Activated CD4-positive, alpha-beta T cell treated with anti-CD3 and anti-CD28 coated beads, Interleukin-2, amount 50 U/mL, for 48 hours (primary cell): ENCODE measurements at regions not wholly inside any gene's neighbourhood (a gene's known extent, or its start where the extent isn't known, plus 50 kb on each side); places are given as distances from the start of the nearest gene placed in this dataset.
"Not testable (repeated sequence)": the region's sequence is repeated elsewhere in the genome, so short reads cannot be mapped to it uniquely, and the experiment has no call there.

Experiments
- DNase-seq, 2 experiments: peaks; one replicate each; pipeline ENCODE4 v3.0.0-alpha.2; 2020

DNA sequence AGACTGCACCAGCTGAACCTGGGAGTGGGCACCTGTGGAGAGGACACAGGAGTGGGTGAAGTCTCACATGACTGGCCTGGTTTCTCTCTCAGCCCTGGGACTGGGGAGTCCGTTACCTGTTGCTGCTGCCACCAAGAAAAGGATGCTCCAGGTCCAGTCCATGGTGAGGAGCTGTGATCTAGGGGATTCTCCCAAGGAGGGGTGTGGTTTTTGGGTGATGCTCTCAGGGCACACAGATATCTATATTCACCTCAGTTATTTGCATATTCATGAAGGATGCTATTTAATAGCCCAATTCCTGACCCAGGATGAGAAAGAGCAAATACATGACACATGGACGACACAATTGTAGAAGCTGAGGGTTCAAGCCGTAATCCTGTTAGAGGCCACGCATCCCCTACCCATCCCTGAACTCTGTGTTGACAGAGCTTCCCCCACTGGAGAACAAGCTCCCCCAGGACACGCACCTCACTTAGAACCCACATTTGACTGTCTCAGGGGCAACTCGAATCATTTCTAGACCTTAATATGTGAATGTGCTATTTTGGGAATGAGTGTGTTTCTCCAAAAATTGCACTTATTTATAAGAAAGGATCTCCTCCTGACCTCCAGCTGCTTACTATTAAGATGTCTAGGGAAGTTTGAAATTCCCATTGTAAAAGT is 658.9 kb downstream of the TMEM121 start:
- not testable (repeated sequence) for DNase-seq

DNA sequence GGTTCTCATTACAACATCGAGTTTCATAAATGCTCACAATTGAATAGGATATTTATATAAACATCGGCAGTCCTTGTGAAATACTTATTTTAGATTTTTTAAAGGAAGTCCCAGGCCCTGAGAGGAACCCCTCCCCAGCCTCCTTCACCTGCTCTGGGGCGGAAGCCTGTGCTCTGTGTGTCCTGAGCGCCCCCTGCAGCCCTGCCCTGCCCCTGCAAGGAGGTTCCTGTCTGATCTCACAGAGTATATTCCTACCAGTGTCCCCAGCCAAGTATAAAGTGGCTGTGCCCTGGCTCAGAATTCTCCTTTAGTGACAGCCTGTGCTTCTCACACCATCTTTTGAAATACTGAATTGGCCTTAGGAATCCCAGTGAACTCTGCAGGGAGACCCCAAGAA is 659.5 kb downstream of the TMEM121 start:
- DNase-seq = peak; percentile 68 to 77

DNA sequence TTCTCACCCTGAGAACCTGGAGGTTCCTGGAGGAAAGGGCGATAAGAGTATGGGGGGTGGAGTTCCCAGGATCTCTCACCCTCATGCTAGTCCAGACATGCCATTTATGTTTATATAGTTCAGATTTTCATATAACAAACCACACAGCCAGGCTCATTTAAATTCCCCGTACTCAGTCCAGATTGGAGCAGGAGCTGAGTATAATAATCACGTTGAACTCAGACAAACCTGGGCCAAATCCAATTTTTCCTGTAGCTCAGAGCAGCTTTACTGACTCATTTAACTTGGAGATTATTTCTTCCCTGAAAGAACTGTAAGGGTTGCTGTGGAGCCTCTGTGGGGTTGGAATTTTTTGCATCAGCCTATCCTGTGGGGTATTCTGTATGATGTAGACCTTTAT is 660.8 kb downstream of the TMEM121 start:
- no peak for DNase-seq

DNA sequence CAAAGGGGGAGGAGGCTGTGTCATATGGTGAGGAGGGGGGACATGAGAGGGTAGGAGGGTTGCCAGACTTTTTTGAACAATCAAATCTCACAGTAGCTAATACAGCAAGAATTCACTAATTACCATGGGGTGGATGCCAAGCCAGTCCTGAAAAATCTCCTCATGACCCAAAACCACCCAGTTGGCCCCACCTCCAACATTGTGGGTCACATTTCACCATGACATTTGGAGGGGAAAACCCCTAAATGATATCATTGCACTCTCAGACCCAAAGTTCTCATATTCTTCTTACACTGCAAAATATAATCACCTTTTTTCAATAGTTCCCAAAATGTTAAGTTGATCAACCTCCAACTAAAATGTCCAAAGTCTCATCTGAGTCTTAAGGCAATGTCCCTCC is 666.3 kb downstream of the TMEM121 start:
- DNase-seq = peak; percentile 23 to 52

DNA sequence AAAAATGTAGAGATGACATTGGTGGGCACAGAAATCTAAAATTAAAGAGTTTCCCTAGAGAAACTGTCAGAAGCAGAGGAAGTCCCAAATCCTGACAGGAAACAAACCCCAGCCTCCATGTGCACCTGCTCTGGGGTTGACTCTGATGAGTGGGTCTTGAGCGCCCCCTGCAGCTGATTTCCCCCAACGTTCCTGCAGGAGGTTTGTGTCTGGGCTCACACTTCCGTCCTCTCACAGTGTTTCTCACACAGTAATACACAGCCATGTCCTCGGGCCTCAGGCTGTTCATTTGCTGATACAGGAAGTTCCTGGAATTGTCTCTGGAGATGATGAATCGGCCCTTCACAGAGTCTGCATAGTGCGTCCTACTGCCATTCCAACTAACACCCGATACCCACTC is 670.1 kb downstream of the TMEM121 start:
- DNase-seq = peak; percentile 80 to 87

DNA sequence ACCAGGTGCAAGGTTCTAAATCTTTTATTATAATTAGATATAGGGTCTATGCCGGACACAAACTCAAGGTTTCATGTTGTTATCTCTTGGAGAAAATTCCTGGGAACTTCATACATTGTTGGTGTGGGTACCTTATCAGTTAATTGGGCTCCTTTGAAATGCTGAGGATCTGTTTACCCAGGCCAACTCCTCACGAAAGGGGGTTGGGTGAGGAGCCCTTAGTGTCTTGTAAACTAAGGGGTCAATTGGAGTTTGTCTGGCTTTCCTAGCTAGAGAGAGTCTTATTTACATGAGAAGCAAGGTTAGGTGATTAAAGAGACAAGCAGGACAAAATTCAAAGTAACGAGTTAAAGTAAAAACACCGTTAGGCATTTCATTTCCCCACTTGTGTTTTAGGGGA is 670.9 kb downstream of the TMEM121 start:
- DNase-seq = not testable (repeated sequence)

DNA sequence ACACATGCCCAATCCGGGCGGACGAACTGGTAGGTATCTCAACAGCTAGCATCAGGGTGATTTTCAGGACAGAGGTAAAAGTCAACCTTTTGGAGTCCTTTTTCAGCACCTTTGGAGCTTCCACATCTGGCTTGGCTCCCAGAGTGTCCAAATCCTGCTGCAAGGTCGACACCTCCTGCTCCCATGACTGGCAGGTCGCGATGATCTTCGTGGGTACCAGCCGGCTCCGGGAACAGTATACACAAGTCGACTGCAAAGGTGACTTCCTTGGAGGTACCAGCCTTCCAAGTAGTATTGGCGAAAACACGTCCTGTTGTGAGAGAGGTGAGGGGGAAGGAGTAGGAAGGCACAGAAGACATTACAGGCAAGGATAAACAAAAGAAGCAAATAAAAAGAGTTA is 672.7 kb downstream of the TMEM121 start:
- DNase-seq = no peak

DNA sequence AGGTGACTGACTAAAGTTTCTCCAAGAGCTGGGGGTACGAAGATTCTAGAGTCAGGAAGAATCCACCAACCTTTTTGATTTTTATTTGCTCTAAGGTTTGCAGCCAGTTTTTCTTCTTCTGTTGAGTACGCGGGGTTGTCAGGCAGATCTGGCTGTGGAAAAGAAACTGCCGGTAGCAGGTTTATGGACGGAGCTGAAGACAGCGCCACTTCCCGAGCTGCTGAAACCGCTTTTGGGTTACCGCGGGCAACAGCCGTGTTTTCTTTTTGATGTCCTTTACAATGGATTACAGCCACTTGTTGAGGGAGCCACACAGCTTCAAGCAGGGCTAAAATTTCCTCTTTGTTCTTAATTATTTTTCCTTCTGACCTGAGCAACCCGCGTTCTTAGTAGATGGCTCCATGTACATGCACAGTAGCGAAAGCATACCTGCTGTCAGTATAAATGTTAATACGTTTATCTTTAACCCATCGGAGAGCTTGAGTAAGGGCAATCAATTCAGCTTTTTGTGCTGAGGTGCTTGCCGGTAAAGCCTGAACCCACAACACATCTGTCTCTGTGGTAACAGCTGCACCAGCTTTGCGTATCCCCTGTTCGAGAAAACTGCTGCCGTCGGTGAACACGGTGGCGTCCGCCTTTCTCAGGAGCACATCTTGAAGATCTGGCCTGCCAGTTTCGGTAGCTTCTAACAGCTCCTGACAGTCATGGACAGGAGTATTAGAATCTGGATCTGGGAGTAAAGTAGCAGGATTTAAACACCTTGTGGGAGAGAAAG is 674.3 kb downstream of the TMEM121 start:
- no peak for DNase-seq

DNA sequence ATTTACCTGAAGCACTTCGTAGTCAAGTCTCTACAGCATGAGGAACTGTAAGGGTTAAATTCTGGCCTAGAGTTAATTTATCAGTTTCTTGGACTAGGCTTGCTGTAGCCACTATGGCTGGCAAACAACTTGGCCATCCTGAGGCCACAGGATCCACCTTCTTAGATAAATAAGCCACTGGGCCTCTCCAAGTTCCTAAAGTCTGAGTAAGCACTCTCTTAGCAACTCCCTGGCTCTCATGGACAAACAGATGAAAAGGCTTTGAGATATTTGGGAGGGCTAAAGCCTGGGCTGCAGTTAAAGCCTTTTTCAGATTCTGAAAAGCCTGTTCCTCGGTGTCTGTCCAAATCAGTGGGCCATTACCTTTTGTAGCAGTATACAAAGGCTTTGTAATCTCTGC is 675.0 kb downstream of the TMEM121 start:
- DNase-seq = no peak

DNA sequence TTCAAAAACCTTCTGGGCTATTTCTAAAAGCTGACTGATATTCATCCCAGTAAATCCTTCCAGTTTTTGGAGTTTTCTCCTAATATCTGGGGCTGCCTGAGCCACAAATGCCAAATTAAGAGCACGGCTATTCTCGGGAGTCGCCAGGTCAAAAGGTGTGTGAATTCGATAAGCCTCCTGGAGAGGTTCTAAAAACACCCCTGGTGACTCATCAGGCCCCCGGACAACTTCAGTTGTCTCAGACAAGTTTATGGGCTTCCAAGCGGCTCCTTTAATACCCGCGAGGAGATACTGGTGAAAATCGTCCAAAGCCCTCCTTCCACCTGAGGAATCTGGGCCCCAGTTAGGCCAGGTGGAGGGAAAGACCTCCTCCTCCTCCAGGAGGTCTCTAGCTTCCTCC is 677.1 kb downstream of the TMEM121 start:
- no peak for DNase-seq

DNA sequence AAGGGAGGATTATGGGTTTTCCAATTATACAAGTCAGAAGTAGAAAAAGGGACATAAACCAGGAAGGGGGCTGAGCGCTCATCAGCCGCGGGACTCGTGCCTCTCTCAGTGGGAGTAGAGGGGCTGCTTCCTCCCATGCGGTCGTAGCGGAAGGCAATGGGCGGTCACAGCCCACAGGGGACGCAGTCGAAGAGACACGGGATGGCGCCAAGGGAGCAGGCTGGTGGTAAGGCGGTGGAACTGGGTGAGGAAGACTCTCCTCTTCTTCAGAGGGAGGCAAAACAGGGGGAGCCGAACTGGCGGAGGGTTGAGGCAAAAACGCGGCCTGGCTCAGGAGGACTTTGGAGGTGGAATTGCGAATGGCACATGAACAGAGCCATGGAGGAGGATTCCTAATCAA is 677.7 kb downstream of the TMEM121 start:
- no peak for DNase-seq

DNA sequence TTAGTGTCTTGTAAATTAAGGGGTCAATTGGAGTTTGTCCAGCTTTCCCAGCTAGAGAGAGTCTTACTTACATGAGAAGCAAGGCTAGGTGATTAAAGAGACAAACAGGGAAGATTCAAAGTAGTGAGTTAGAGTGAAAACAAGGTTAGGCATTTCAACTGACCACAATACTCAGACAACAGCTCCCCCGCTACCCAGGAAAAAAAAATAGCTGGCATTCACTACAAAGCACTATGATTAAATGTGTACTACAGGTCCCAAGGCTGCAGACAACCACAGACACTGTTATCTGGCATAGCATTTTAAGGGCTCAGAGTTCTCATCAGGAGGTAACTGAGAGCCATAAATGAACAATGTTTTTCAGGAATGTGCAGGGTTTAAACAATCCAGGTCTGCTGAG is 680.9 kb downstream of the TMEM121 start:
- DNase-seq = no peak

DNA sequence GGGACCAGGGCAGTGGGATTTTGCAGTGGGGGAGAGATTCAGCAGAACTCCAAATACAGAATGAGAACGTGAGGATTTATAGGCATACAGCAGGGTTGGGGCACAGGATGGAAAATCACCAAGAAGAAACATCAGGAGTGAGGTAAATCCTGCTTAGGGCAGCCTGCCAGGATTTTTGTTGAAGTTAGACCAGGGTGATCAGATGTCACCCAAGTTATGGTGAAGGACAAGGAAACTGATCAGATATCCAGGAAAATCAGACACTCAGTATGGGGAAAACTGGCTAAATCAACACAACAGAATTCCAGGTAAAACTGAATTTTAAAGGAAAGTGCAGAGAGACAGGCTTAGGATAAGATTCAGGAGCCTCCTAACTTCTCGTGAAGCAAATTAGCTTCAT is 682.4 kb downstream of the TMEM121 start:
- DNase-seq = no peak

DNA sequence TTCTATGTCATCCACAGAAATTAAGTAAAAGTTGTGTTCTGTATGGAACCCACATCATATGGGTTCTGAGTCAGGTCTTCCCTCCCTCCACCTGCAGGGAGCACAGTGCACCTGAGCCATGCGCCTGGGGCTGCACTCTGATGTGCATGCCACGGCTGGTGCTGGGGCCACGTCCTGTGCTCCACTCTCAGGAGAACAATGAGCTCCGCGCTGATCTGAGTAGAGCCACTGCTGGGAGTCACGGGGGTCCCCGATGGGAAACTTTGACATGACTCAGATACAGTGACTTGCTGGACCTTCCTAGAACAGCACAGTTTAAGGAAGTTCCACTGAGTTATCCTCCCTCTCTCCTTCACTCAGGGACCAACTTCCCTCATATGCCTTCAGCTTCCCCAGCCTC is 683.4 kb downstream of the TMEM121 start:
- no peak for DNase-seq

DNA sequence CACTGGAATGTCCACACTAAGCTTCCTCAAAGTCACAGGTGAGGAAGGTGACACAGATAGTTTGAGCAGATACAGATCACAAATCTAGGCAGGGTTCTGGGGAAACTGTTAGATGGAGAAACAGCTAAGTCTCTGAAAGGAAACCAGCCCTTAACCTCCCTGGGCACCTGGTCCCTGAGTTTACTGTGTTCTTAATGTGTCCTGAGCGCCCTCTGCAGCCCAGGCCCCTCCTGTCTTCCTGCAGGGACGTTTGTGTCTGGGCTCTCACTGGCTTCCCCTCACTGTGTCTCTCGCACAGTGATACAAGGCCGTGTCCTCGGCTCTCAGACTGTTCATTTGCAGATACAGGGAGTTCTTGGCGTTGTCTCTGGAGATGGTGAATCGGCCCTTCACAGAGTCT is 684.3 kb downstream of the TMEM121 start:
- DNase-seq = peak; percentile 34 to 35

DNA sequence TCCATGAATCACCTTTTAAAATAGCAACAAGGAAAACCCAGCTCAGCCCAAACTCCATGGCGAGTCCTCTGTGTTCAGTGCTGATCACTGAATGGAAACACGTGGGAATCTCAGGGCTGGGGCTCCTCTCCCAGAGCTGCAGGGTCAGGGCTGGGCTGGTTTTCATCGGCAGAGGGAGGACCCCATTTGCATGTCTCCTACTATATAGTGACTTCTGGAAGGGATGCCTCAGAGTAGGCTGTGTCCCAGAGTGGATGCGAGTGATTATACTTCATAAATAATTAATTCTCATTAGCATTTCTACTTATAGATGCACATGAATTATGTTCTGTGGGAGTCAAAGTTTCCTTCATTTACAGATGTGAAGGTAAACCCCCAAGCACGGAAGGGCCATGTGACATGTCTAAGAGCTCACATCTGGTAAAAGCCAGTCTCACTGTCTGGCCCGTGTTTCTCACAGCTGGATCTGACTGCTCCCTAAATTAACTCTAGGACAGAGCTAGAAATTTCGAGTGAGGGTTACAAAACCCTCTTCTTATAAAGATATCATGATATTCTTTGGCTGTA is 685.0 kb downstream of the TMEM121 start:
- DNase-seq = no peak

DNA sequence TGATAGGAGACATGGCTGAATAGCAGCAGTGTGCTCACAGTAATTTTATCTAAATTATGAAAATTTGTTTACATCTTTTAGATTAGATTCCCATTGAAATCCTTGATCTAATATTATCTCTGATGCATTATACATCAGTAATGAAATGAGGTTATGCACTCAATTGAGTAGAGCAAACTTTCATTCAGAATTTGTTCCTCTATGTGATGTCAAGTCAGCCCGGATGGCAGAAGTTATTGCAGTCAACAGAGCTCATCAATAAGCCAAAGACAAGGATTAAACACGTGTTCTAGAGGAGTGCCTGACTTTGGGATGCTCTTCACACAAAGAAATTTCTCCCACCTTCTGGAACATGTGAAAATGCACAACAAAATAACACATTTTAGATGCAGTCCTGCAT is 688.8 kb downstream of the TMEM121 start:
- no peak for DNase-seq

DNA sequence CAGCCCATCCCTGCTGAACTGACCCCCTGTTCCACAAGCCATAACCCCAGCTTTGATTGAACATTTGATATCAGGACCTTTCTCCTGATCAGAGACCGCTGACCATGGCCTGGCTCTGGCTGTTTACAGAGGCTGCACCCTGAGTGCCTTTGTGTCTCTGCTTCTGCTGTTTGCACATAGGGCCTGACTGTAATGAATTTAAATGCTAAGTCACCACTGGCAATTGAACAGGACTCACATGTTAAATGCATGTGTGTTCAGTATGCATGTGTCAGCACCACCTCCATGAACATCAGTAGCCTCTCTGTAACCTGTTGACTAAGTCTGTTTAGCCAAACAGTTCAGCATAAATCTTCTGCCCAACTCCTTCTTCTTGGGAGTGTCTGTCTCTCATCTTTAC is 690.3 kb downstream of the TMEM121 start:
- no peak for DNase-seq

DNA sequence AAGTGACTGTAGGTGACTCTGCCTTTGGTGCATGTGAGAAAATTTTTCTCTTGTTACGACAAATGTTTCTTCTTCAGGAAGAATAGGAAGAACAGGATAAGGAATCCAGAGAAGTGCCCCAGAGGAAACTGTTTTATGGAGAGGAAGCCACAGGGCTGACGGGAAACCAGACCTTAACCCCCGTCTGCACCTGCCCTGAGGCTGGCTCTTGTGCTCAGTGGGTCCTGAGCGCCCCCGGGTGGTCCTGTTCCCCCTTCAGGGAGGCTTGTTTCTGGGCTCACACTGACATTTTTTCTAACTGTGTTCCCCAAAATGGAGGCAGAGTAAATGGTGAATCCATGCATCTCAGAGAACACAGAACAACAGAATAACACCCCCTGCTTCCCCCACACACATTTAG is 691.8 kb downstream of the TMEM121 start:
- no peak for DNase-seq

DNA sequence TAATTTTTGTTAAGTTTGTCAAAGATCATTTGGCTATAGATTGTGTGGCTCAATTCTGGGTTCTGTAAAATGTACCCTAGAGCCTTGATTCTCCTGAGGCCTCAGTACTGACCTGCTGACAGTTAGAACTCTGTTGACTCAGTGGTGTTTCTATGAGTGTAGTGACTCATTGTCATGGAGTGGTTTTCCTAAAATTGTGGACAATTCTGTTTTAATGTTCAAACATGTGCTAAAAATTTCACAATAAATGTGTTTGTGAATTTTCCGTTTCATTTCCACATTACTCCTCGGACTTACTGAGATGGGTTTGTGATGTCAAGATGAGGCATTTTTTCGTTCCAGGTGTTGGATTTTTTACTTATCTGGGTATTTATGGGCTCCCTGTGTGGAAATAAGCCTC is 695.9 kb downstream of the TMEM121 start:
- DNase-seq = no peak

DNA sequence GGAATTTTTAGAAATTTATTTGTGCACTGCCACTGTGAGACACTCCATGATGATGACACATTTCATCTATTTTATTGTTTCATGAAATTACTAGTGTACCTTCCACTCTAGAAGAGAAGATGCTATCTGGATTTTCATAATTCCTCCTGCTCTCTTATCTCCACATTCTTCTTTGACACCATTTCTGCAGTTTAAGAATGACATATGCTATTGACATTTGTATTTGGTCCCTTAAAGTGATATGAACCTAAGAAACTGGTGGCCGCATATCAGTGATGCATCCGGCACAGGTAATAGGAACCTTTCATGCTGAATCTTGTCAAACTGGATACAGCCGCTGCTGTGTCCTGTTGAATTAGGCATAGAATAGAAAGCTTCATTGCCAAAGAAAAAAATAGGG is 696.3 kb downstream of the TMEM121 start:
- no peak for DNase-seq

DNA sequence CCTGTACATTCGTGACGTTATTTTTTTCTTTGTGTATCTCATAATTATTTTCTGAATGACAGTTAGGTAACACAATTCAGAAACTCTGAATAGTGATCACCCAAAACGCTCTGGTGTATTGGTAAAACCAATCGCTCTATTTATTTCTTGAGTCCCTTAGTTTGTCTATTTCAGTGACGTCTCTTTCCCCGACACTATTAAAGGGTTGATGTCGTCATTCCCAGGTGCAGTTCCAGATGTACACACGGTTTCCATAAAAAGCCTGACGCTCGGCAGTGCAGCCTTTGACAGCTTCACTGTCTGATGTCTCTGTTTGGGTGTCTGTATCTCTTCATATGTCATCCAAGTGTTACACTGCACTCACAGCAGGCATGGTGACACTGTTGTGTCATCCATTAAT is 701.4 kb downstream of the TMEM121 start:
- DNase-seq = no peak

DNA sequence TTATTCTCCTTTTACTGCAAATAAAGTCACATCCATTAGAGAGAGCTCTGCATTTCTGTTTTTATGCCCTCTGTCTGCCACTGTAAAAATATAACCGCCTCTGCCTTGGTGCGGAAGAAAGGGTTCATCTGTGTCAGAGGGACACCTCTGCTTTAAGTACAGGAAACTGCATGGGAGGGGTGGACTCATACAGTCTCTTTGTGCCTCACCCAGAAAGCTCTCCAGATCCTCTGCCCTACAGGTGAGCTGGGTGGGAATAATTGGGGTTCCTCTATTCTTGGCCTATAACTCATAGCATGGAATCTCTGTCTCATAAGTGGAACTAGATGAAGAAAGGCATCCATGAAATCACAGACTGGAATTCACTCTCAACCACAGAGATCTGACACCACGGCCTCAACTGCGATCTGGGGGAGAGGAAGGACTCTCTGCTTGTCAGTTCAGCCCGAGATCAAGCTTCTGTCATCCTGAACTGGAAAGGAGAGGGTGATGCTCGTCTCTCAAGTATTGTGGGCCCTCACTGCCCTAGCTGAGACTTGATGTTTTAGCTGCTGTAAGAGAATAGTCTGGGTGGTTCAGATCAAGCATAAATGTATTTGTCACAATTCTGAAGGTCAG is 702.3 kb downstream of the TMEM121 start:
- peak; percentile 20 to 39 for DNase-seq

DNA sequence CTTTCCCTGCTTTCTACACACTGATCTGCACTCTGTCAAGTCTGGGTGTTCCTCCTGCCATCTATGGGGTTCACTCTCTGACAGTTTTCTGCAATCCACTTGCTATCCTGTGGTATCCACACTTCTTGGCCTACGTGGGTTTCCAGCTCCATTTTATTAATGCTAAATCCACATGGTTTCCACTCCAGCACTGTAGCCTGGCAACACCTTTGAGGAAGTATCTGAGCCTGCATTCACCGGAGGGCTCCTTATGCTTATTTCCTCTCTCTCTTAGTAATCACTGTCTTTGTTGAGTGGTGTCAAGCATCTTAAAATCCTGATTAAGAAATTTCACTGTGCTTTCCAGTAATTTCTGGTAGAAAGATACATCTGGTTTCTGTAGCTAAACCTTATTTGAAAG is 703.7 kb downstream of the TMEM121 start:
- no peak for DNase-seq
